Tibial nerve (tissue), 4 donors: ENCODE measurements at regions not wholly inside any gene's neighbourhood (a gene's known extent, or its start where the extent isn't known, plus 50 kb on each side); places are given as distances from the start of the nearest gene placed in this dataset.

ENCODE experiments used
- DNase-seq, 2 donors: peaks; one replicate each; pipeline ENCODE4 v3.0.0-alpha.2; 2019; ENCODE audit warnings: low spot score in 2 of 2
- H3K27ac ChIP-seq, 4 donors: fragments of 200-600 bp; sonication (generic) in 3 of 4; one replicate each; pipeline ENCODE4 v1.5.1; 2017 to 2019; ENCODE audit warnings: mild to moderate bottlenecking in 1 of 4
- H3K27me3 ChIP-seq, 2 donors: fragments of 200-600 bp; sonication (generic) in 1 of 2; one replicate each; pipeline versions ENCODE4 v1.5.1 to v1.6.0; 2017 to 2019
- H3K36me3 ChIP-seq, 3 donors: fragments of 200-600 bp; sonication (generic); one replicate each; pipeline ENCODE4 v1.5.1; 2018 to 2019
- H3K4me1 ChIP-seq, 4 donors: fragments of 200-600 bp; sonication (generic) in 3 of 4; one replicate each; pipeline ENCODE4 v1.5.1; 2017 to 2019
- H3K4me3 ChIP-seq, 4 donors: fragments of 200-600 bp; sonication (generic) in 3 of 4; one replicate each; pipeline ENCODE4 v1.5.1; 2017 to 2019; ENCODE audit warnings: mild to moderate bottlenecking in 1 of 4, moderate library complexity in 1 of 4
- H3K9me3 ChIP-seq, 4 donors: fragments of 200-600 bp; sonication (generic) in 3 of 4; one replicate each; pipeline ENCODE4 v1.5.1; 2017 to 2019
- EP300 ChIP-seq, 2 donors: sonication (generic); formaldehyde crosslinking; IDR thresholded peaks; one replicate each; pipeline ENCODE4 v1.6.1; 2017; ENCODE audit warnings: antibody characterized with exemption in 2 of 2, mild to moderate bottlenecking in 1 of 2
- POLR2A ChIP-seq, 2 donors: fragments of 450-650 bp; IDR thresholded peaks; one replicate each; pipeline ENCODE4 v1.6.1; 2017; ENCODE audit warnings: antibody characterized with exemption in 2 of 2, mild to moderate bottlenecking in 2 of 2, moderate library complexity in 2 of 2
- WGBS, 2 donors: methylation state at CpG; one replicate each; pipeline ENCODE4 v1.1.5; 2018; 5-methylcytosine and 5-hydroxymethylcytosine counted together
- TF ChIP-seq, protein P1 (sequence below), 5 experiments: fragments of 200-600 bp in 3 of 5; fragments of 450-650 bp in 2 of 5; sonication (generic) in 3 of 5; IDR thresholded peaks; one replicate each; pipeline ENCODE4 v1.5.1; 2016 to 2019; ENCODE audit warnings: antibody characterized with exemption in 5 of 5, mild to moderate bottlenecking in 3 of 5, moderate library complexity in 2 of 5

DNA sequence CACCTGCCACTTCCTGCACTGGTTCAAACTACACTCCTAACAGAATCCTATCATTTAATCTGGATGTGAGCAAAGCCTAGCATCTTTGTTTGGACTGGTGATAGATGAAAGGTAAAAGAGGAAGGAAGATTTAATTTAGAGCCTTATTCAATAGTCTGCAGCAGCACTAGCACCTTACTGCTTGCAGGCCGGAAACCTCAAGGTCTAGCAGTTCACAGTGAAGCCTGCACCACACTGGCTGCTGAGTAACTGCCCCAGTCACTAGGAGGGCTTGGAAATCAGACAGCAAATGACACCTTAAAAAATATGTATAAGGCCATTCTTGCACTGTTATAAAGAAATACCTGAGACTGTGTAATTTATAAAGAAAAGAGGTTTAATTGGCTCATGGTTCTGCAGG is 358.0 kb downstream of the DAD1 start:
- 75 to 78% methylated on average over 1 of the region's 1 CpG for WGBS, 2 donors
- DNase-seq = no peak
- Histone ChIP-seq H3K27ac (no peak overlapping the region), H3K36me3 (no peaks in the 10 kb centered on the region), H3K9me3 (peaks cover 0 to 12% (median 0%) of the 10 kb centered on the region in 4 donors), H3K27me3 (no peaks in the 10 kb centered on the region), H3K4me1 (no peaks in the 10 kb centered on the region), H3K4me3 (no peak overlapping the region)
- TF ChIP-seq EP300 (IDR thresholded peaks at IDR 0.05) (no peak), POLR2A (IDR thresholded peaks at IDR 0.05) (no peak)
- TF ChIP-seq, protein P1, sequence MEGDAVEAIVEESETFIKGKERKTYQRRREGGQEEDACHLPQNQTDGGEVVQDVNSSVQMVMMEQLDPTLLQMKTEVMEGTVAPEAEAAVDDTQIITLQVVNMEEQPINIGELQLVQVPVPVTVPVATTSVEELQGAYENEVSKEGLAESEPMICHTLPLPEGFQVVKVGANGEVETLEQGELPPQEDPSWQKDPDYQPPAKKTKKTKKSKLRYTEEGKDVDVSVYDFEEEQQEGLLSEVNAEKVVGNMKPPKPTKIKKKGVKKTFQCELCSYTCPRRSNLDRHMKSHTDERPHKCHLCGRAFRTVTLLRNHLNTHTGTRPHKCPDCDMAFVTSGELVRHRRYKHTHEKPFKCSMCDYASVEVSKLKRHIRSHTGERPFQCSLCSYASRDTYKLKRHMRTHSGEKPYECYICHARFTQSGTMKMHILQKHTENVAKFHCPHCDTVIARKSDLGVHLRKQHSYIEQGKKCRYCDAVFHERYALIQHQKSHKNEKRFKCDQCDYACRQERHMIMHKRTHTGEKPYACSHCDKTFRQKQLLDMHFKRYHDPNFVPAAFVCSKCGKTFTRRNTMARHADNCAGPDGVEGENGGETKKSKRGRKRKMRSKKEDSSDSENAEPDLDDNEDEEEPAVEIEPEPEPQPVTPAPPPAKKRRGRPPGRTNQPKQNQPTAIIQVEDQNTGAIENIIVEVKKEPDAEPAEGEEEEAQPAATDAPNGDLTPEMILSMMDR (IDR thresholded peaks at IDR 0.05) = no peak

DNA sequence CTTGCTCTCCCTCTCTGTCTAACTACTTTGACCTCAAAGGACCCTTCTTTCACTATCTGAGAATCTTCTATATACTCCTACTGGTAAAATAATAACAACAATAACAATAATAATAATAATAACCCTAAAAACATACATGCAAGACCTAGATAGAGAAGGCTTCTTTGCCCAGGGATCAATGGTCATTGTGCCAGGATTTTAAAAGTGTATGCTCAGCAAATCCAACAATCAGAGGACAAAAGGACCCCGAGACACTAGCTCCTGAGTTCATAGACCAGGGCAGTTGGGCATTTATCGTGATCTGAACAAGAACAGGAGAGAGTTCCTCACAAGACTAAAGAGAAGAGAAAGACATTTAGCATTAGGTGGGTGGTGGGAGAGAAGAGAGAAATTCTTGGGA is 358.5 kb downstream of the DAD1 start:
- 68 to 79% methylated on average over 2 of the region's 2 CpGs for WGBS, 2 donors
- Histone ChIP-seq H3K4me3 (no peak overlapping the region), H3K36me3 (no peaks in the 10 kb centered on the region), H3K27me3 (no peaks in the 10 kb centered on the region), H3K9me3 (peaks cover 0 to 12% (median 0%) of the 10 kb centered on the region in 4 donors), H3K27ac (no peak overlapping the region), H3K4me1 (no peaks in the 10 kb centered on the region)
- DNase-seq = no peak
- TF ChIP-seq, protein P1 (IDR thresholded peaks at IDR 0.05) = no peak
- no peak for TF ChIP-seq EP300 (IDR thresholded peaks at IDR 0.05)
- TF ChIP-seq POLR2A (IDR thresholded peaks at IDR 0.05) = no peak

DNA sequence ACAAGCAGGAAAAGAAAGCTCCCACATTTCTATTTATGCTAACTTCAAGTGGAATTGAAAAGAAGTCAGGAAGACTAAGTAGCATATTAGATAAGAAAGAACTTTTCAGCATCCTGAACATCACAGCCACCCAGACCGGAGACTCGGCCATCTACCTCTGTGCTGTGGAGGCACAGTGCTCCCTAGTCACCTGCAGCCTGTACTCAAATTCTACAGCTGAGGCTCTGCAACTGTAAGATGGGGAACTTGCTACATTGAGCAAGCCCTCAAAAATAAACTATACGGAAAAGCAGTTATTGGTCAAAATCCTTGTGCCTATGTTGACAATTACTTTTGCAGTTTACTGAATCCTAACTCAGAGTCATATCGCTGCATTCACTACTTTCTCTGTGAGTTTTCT is 361.9 kb downstream of the DAD1 start:
- Histone ChIP-seq H3K27me3 (no peaks in the 10 kb centered on the region), H3K9me3 (peaks cover 0 to 2% (median 0%) of the 10 kb centered on the region in 4 donors), H3K4me1 (no peaks in the 10 kb centered on the region), H3K36me3 (no peaks in the 10 kb centered on the region), H3K4me3 (no peak overlapping the region), H3K27ac (no peak overlapping the region)
- WGBS, 2 donors = 91 to 95% methylated on average over 4 of the region's 4 CpGs
- DNase-seq = no peak
- TF ChIP-seq EP300 (IDR thresholded peaks at IDR 0.05) (no peak), POLR2A (IDR thresholded peaks at IDR 0.05) (no peak)
- TF ChIP-seq, protein P1 (IDR thresholded peaks at IDR 0.05) = no peak

DNA sequence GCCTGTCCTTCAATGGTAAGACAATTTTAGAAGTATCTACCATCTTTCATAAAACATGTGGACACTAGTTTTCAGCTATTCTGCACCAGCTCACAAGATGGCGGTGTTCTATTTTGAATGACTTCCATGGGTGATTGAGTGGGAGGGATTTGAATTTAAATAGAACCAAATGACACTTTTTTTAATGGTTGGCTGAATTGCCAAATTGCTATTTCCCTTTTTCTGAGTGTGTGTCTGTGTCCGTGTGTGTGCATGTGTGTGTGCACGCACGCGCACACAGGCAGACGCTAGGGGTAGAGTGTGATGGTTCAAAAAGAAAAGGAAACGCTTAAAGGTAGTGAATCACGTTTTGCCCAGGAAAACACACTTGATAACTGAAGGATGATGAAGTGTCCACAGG is 362.6 kb downstream of the DAD1 start:
- DNase-seq = no peak
- Histone ChIP-seq H3K4me1 (no peaks in the 10 kb centered on the region), H3K36me3 (no peaks in the 10 kb centered on the region), H3K27me3 (peaks cover 0 to under 1% of the 10 kb centered on the region in 2 donors), H3K4me3 (no peak overlapping the region), H3K9me3 (no peaks in the 10 kb centered on the region), H3K27ac (no peak overlapping the region)
- 73 to 83% methylated on average over 8 of the region's 8 CpGs for WGBS, 2 donors
- TF ChIP-seq POLR2A (IDR thresholded peaks at IDR 0.05) (no peak), EP300 (IDR thresholded peaks at IDR 0.05) (no peak)
- TF ChIP-seq, protein P1 (IDR thresholded peaks at IDR 0.05) = no peak

DNA sequence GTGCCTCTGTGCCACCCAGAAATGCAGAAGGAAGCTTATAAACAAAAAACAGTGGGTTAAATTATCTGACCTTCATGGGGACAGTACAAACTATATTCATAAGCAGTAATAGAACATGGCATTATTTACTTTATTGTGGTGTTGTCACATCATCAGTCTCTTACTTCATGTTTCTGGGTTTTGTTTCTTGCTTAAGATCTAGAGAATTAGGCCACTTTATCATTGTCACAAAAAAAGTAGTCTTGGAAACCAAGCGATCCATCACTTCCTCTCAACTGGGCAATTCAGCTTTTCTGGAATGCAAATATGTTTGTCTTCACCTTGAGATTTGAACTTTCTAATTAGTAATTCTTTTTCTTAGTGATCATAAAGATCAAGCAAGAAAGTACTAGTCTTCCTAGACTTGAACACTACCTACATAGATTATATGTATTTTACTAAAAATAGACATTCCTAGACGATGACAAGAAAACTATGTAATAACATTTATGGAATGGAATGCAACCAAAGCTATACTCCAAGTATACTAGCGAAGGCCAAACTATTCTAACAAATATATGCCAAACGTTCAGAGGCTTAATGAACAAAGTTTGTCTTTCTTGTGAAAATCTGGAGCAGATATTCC is 363.4 kb downstream of the DAD1 start:
- H3K4me3 ChIP-seq = no peak overlapping the region
- no peaks in the 10 kb centered on the region for H3K9me3 ChIP-seq
- WGBS, 2 donors = 45 to 54% methylated on average over 4 of the region's 4 CpGs
- no peaks in the 10 kb centered on the region for H3K36me3 ChIP-seq
- TF ChIP-seq POLR2A (IDR thresholded peaks at IDR 0.05) (no peak), EP300 (IDR thresholded peaks at IDR 0.05) (no peak)
- TF ChIP-seq, protein P1 (IDR thresholded peaks at IDR 0.05) = no peak
- H3K27me3 ChIP-seq = peaks cover 0 to 8% of the 10 kb centered on the region in 2 donors
- no peak overlapping the region for H3K27ac ChIP-seq
- DNase-seq = no peak
- H3K4me1 ChIP-seq = no peaks in the 10 kb centered on the region
